Right lobe of liver (tissue), 4 donors: ENCODE measurements at regions not wholly inside any gene's neighbourhood (a gene's known extent, or its start where the extent isn't known, plus 50 kb on each side); places are given as distances from the start of the nearest gene placed in this dataset.

Experiments used
- CTCF ChIP-seq, 4 donors: fragments of 200-600 bp in 3 of 4; fragments of 450-650 bp in 1 of 4; IDR thresholded peaks; one replicate each; pipeline versions ENCODE4 v1.5.1 to v1.8.0; 2016 to 2022; ENCODE audit warnings: antibody characterized with exemption in 4 of 4, mild to moderate bottlenecking in 2 of 4
- POLR2A ChIP-seq: fragments of 450-650 bp; IDR thresholded peaks from one replicate; pipeline ENCODE4 v1.6.1; 2017; ENCODE audit warnings: antibody characterized with exemption, mild to moderate bottlenecking
- donor health status: DM: no; HTN: no; CAD: no.
- donor health status: DM: no; HTN: no; CAD: no.
- donor health status: DM: no; HTN: yes; CAD: no.

GRCh38 chr3:31455524-31455923 lies 77.2 kb upstream of the STT3B start:
- no peak for TF ChIP-seq CTCF (IDR thresholded peaks at IDR 0.05)
- no peak for TF ChIP-seq POLR2A
